SU-DHL-6 (cell line): ENCODE measurements at regions not wholly inside any gene's neighbourhood (a gene's known extent, or its start where the extent isn't known, plus 50 kb on each side); places are given as distances from the start of the nearest gene placed in this dataset.

ENCODE experiments used
- CTCF ChIP-seq: fragments of 200-600 bp; sonication (generic); IDR thresholded peaks from one replicate; pipeline ENCODE4 v1.5.1; 2017; ENCODE audit warnings: antibody characterized with exemption, mild to moderate bottlenecking, low read length, moderate library complexity; ENCODE audit not compliant: insufficient read depth, poor library complexity, severe bottlenecking
- EZH2phosphoT487 ChIP-seq: fragments of 200-600 bp; sonication (generic), shearing (Covaris generic); conservative IDR thresholded peaks from 2 replicates; pipeline ENCODE4 v1.6.1; 2018; ENCODE audit warnings: mild to moderate bottlenecking, antibody characterized with exemption, low read length, moderate library complexity, mixed read lengths

DNA sequence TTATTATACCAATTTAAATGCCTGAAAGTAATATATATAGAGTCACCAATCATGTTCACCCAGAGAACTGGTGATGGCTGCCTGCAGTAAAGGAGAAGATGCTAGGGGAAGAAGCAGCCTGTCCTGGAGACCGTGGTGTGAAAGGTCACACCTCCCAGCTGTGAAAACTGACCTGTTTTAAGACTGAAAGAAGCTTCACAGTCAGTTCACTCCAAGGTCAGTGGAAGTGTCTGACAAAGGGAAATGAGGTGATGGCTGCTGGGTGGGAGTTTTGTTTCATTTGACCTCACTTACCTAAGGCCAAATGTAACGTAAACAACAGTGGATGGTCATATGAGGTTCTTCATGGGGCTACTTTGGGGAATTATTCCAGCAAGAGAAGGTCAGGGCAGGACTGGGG, 352.1 kb upstream of the GATB start:
- TF ChIP-seq CTCF: no peak
- no peak for TF ChIP-seq EZH2phosphoT487
